Testis (tissue), 2 donors: ENCODE measurements at regions not wholly inside any gene's neighbourhood (a gene's known extent, or its start where the extent isn't known, plus 50 kb on each side); places are given as distances from the start of the nearest gene placed in this dataset.

Source experiments
- DNase-seq: peaks from one replicate; pipeline ENCODE4 v3.0.0-alpha.2; 2019
- H3K27ac ChIP-seq, 2 donors: fragments of 200-600 bp; sonication (generic); one replicate each; pipeline ENCODE4 v1.5.1; 2019
- H3K27me3 ChIP-seq: fragments of 200-600 bp; sonication (generic); one replicate; pipeline ENCODE4 v1.5.1; 2019
- H3K36me3 ChIP-seq: fragments of 200-600 bp; sonication (generic); one replicate; pipeline ENCODE4 v1.5.1; 2017; ENCODE audit warnings: low read depth; ENCODE audit errors: missing control alignments
- H3K4me1 ChIP-seq: fragments of 200-600 bp; sonication (generic); one replicate; pipeline ENCODE4 v1.5.1; 2019
- H3K4me3 ChIP-seq, 2 donors: fragments of 200-600 bp; sonication (generic); one replicate each; pipeline ENCODE4 v1.5.1; 2017 to 2019
- H3K9me3 ChIP-seq: fragments of 200-600 bp; sonication (generic); one replicate; pipeline ENCODE4 v1.5.1; 2017
- POLR2A ChIP-seq: fragments of 450-650 bp; IDR thresholded peaks from one replicate; pipeline ENCODE4 v1.6.1; 2017; ENCODE audit warnings: antibody characterized with exemption, mild to moderate bottlenecking, moderate library complexity
- WGBS, 2 donors: methylation state at CpG; one replicate each; pipeline ENCODE4 v1.1.5; 2018; 5-methylcytosine and 5-hydroxymethylcytosine counted together
- intact Hi-C: fragments of 100-400 bp; cut with DNase I; formaldehyde crosslinking; loops from one replicate; pipeline ENCODE4 v1.15.1; 2023; ENCODE audit warnings: low total_unique reads
- TF ChIP-seq, protein P1 (sequence below), 3 experiments: fragments of 450-650 bp in 2 of 3; fragments of 200-600 bp in 1 of 3; sonication (generic) in 1 of 3; IDR thresholded peaks; one replicate each; pipeline ENCODE4 v1.5.1; 2016 to 2019; ENCODE audit warnings: antibody characterized with exemption in 3 of 3, mild to moderate bottlenecking in 2 of 3, moderate library complexity in 1 of 3

GRCh38 chr2:604854-605524 is 72.2 kb downstream of the TMEM18 start:
- Histone ChIP-seq H3K4me3 (no peak overlapping the region), H3K36me3 (no peaks in the 10 kb centered on the region), H3K27me3 (no peaks in the 10 kb centered on the region), H3K4me1 (no peaks in the 10 kb centered on the region), H3K27ac (no peak overlapping the region), H3K9me3 (no peaks in the 10 kb centered on the region)
- intact Hi-C loops: no loop called here
- DNase-seq: no peak
- WGBS, 2 donors: 71 to 91% methylated on average over 1 to 2 of the region's 2 CpGs
- TF ChIP-seq, protein P1, sequence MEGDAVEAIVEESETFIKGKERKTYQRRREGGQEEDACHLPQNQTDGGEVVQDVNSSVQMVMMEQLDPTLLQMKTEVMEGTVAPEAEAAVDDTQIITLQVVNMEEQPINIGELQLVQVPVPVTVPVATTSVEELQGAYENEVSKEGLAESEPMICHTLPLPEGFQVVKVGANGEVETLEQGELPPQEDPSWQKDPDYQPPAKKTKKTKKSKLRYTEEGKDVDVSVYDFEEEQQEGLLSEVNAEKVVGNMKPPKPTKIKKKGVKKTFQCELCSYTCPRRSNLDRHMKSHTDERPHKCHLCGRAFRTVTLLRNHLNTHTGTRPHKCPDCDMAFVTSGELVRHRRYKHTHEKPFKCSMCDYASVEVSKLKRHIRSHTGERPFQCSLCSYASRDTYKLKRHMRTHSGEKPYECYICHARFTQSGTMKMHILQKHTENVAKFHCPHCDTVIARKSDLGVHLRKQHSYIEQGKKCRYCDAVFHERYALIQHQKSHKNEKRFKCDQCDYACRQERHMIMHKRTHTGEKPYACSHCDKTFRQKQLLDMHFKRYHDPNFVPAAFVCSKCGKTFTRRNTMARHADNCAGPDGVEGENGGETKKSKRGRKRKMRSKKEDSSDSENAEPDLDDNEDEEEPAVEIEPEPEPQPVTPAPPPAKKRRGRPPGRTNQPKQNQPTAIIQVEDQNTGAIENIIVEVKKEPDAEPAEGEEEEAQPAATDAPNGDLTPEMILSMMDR (IDR thresholded peaks at IDR 0.05): no peak

- WGBS, 2 donors: 57 to 83% methylated on average over 9 of the region's 9 CpGs
- DNase-seq: no peak
- intact Hi-C loops: no loop called here
- no peaks in the 10 kb centered on the region for H3K36me3 ChIP-seq
- no peak overlapping the region for H3K4me3 ChIP-seq
- TF ChIP-seq, protein P1 (IDR thresholded peaks at IDR 0.05): no peak
- no peak for TF ChIP-seq POLR2A
- no peaks in the 10 kb centered on the region for H3K27me3 ChIP-seq
- no peaks in the 10 kb centered on the region for H3K9me3 ChIP-seq
- no peak overlapping the region for H3K27ac ChIP-seq
- no peaks in the 10 kb centered on the region for H3K4me1 ChIP-seq
Observed at GRCh38 chr2:604385-604784, 72.8 kb downstream of the TMEM18 start.

DNA sequence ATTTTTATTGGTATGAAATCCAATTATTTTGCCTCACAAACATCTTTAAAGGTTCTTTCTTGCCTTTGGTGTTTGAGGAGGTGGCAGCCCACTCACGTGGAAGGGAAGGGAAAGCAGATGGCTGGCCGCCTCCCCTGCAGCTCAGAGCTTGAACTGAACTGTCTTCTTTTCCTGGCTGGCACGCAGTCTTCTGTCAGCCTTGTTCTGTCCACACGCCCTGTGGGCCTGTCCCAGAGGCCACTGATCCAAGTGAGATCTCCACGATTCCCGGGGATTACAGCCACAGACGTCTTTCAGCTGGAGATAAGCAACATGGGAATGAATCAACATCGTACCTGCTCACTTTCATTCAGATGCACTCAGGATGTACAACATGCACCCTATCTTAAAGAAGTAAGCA is 73.3 kb downstream of the TMEM18 start:
- no peaks in the 10 kb centered on the region for H3K4me1 ChIP-seq
- no peak overlapping the region for H3K4me3 ChIP-seq
- no peaks in the 10 kb centered on the region for H3K36me3 ChIP-seq
- intact Hi-C loops: no loop called here
- TF ChIP-seq, protein P1 (IDR thresholded peaks at IDR 0.05): no peak
- no peak for TF ChIP-seq POLR2A
- H3K9me3 ChIP-seq: no peaks in the 10 kb centered on the region
- no peak for DNase-seq
- H3K27me3 ChIP-seq: no peaks in the 10 kb centered on the region
- WGBS, 2 donors: 31 to 72% methylated on average over 8 of the region's 8 CpGs
- H3K27ac ChIP-seq: no peak overlapping the region

DNA sequence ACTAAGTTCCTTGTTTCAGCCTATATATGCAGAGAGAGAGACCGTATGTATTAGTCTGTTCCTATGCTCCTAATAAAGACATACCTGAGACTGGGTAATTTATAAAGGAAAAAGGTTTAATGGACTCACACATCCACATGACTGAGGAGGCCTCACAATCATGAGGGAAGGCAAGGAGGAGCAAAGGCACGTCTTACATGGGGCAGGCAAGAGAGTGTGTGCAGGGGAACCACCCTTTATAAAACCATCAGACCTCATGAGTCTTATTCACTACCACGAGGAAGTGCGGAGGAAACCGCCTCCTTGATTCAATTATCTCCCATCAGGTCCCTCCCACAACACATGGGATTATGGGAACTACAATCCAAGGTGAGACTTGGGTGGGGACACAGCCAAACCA is 73.8 kb downstream of the TMEM18 start:
- TF ChIP-seq, protein P1 (IDR thresholded peaks at IDR 0.05): no peak
- TF ChIP-seq POLR2A: no peak
- WGBS, 2 donors: 54 to 67% methylated on average over 5 of the region's 5 CpGs
- Histone ChIP-seq H3K27me3 (no peaks in the 10 kb centered on the region), H3K9me3 (no peaks in the 10 kb centered on the region), H3K4me3 (no peak overlapping the region), H3K4me1 (no peaks in the 10 kb centered on the region), H3K36me3 (no peaks in the 10 kb centered on the region), H3K27ac (no peak overlapping the region)
- DNase-seq: no peak
- intact Hi-C loops: no loop called here
